ENCODE measurements at regions not wholly inside any gene's neighbourhood (a gene's known extent, or its start where the extent isn't known, plus 50 kb on each side); places are given as distances from the start of the nearest gene placed in this dataset.

DNA sequence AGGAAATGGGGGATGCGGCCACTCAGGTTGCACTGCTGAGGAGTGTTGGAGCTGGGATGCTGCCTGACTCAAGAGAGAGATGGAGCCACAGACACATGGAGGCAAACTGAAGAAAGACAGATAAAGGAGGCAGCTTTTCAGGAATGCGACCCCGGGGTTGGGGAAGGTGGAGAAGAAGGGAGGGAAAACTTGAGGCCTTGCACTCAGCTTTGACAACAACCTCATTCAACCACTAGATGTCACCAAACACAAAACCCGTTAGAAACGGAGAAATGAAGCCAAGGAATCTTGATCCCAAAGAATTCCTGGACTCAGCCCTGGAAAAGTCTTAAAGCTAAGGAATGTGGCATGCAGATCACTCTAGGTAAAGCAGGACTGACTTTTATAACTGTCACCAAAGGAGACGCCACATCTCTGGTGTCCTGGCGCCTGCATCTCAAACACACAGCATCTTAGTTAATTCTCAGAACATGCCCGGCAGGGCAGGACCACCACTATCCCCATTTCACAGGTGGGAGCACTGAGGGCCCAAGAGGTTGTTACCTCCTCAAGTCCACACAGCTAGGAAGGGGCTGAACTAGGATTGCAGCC, 59.6 kb upstream of the LMCD1 start:
- DNase-seq: no peak

DNA sequence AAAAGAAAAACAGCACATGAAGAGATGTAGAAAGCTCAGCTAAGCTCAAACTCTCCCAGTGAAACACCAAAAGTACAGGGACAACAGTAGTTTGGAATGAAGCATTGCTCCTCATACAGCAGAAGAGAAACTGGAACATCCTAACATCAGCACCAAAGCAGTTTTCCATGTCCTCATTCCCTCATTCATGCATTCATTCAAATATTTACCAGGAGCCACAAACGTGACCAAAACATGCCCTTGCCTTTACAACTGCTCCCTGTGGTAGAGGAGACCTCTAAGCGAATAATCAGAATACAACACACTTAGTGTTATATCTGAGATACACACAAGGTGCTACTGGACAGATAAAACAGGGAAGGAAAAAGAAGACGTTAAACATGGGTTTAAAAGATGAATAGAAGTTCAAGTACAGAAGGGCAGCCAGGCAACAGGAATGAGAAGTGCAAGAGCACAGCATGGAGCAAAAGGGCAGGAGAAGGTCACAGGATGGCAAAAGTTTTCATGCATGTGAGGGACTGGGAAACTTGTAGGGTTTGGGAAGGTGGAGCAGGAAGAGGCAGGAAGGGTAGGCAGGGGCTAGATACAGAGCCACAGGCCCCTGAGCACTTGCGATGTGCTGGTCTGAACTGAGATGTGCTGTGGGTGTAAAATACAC, 58.5 kb upstream of the LMCD1 start:
- no peak for DNase-seq

GRCh38 chr3:8443829-8444791, 57.5 kb upstream of the LMCD1 start:
- no peak for DNase-seq

DNA sequence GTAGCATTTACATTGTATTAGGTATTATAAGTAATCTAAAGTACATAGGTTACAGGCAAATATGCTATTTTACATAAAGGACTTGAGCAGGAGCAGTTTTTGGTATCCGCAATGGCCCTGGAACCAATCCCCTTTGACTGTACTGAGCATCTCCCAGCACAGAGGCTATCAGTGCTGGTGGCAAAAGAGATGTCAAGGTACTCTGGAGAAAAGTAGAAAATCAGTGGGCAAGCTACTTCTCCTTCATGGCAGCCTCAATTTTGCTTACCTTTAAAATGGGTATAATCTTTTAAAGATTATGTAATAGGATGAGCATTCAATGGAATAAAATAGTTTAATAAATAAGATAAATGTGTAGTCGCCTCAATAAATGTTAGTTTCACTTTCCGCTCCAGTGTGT, 56.7 kb upstream of the LMCD1 start:
- DNase-seq: no peak

GRCh38 chr3:8445861-8446260, 55.8 kb upstream of the LMCD1 start:
- DNase-seq: no peak

GRCh38 chr3:8446845-8447244, 54.8 kb upstream of the LMCD1 start:
- no peak for DNase-seq

GRCh38 chr3:8450618-8451017, 51.0 kb upstream of the LMCD1 start:
- DNase-seq: no peak

- no peak for DNase-seq
Measured at GRCh38 chr3:8451696-8452095, 49.9 kb upstream of the LMCD1 start.

Measured in CD4-positive, alpha-beta T cell treated with Interleukin-17A for 1 hour (primary cell).